Uterus (tissue), 3 donors: ENCODE measurements at regions not wholly inside any gene's neighbourhood (a gene's known extent, or its start where the extent isn't known, plus 50 kb on each side); places are given as distances from the start of the nearest gene placed in this dataset.

Experiments used
- DNase-seq, 2 donors: peaks; one replicate each; pipeline ENCODE4 v3.0.0-alpha.2; 2019 to 2020
- H3K27ac ChIP-seq, 2 donors: fragments of 200-600 bp; sonication (generic); 1 replicate in 1 of 2; 2 replicates in 1 of 2; pipeline ENCODE4 v1.5.1; 2016 to 2018
- H3K27me3 ChIP-seq, 2 donors: fragments of 200-600 bp; sonication (generic); one replicate each; pipeline ENCODE4 v1.5.1; 2018 to 2019; ENCODE audit warnings: control low read depth in 1 of 2
- H3K36me3 ChIP-seq, 2 donors: fragments of 200-600 bp; sonication (generic); one replicate each; pipeline ENCODE4 v1.5.1; 2019; ENCODE audit warnings: control low read depth in 1 of 2
- H3K4me1 ChIP-seq, 2 donors: fragments of 200-600 bp; sonication (generic); one replicate each; pipeline ENCODE4 v1.5.1; 2018 to 2019; ENCODE audit warnings: control low read depth in 1 of 2
- H3K4me3 ChIP-seq, 2 donors: fragments of 200-600 bp; sonication (generic); 1 replicate in 1 of 2; 2 replicates in 1 of 2; pipeline ENCODE4 v1.5.1; 2018 to 2019; ENCODE audit warnings: mild to moderate bottlenecking in 1 of 2
- H3K9me3 ChIP-seq, 2 donors: fragments of 200-600 bp; sonication (generic); one replicate each; pipeline ENCODE4 v1.5.1; 2019; ENCODE audit warnings: control low read depth in 1 of 2
- POLR2A ChIP-seq, 2 donors: fragments of 450-650 bp; IDR thresholded peaks; one replicate each; pipeline ENCODE4 v1.6.1; 2016; ENCODE audit warnings: antibody characterized with exemption in 2 of 2, mild to moderate bottlenecking in 1 of 2, moderate library complexity in 1 of 2
- intact Hi-C: fragments of 100-400 bp; cut with DNase I; formaldehyde crosslinking; loops from one replicate; pipeline ENCODE4 v1.15.1; 2023; ENCODE audit warnings: low total_unique reads
- TF ChIP-seq, protein P1 (sequence below), 4 experiments: fragments of 200-600 bp in 2 of 4; fragments of 450-650 bp in 2 of 4; sonication (generic) in 2 of 4; IDR thresholded peaks; one replicate each; pipeline ENCODE4 v1.5.1; 2016 to 2019; ENCODE audit warnings: antibody characterized with exemption in 4 of 4, mild to moderate bottlenecking in 2 of 4, moderate library complexity in 1 of 4
- donor health status: DM: yes; HTN: yes; CAD: no.

DNA sequence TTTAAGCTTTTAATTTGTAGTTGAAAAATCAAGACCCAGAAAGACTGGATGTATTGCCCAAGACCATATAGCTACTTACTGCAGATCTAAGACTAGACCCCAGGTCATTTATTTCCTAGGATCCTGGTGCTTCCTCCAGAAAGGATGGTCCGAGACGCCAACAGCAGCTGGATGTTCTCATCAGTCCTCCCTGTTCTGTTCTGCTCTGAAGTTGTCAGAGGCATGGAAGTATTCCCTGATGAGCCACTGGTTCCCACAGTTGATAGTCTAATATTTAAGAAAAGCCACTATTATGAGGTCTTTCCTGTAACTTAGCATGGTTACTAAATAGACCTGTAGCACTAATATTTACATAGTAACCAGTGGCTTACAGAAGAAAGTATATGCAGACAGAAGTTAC lies 393.5 kb downstream of the MTX2 start:
- DNase-seq: peak in 1 of 2 donors; percentile 27
- Histone ChIP-seq H3K27me3 (no peaks in the 10 kb centered on the region), H3K27ac (no peak overlapping the region), H3K36me3 (no peaks in the 10 kb centered on the region), H3K4me3 (no peak overlapping the region), H3K4me1 (no peaks in the 10 kb centered on the region), H3K9me3 (no peaks in the 10 kb centered on the region)
- intact Hi-C loops: loop anchor here (10.0 kb wide), 1 partner anchor 162 kb away; no protein-coding TSS in a partner anchor
- no peak for TF ChIP-seq POLR2A (IDR thresholded peaks at IDR 0.05)
- TF ChIP-seq, protein P1, sequence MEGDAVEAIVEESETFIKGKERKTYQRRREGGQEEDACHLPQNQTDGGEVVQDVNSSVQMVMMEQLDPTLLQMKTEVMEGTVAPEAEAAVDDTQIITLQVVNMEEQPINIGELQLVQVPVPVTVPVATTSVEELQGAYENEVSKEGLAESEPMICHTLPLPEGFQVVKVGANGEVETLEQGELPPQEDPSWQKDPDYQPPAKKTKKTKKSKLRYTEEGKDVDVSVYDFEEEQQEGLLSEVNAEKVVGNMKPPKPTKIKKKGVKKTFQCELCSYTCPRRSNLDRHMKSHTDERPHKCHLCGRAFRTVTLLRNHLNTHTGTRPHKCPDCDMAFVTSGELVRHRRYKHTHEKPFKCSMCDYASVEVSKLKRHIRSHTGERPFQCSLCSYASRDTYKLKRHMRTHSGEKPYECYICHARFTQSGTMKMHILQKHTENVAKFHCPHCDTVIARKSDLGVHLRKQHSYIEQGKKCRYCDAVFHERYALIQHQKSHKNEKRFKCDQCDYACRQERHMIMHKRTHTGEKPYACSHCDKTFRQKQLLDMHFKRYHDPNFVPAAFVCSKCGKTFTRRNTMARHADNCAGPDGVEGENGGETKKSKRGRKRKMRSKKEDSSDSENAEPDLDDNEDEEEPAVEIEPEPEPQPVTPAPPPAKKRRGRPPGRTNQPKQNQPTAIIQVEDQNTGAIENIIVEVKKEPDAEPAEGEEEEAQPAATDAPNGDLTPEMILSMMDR (IDR thresholded peaks at IDR 0.05): no peak

DNA sequence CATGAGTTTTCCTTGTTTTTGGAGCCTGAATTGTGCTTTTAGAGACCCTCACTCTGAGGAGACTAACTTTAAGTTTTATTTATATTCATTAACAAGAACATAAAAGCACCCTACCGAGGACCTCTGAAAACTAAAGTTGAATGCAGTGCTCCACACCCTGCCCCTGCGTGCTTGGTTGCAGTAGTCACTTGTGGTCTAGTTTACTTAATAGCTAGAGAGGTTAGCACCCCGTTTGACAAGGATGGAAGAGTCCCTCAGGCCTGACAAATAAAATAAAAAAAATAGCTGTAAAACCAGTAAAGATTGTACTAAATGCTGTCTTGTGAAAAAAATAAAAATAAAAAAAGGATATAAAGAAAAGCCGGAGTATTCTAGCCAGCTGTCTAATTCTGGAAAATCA lies 395.2 kb downstream of the MTX2 start:
- Histone ChIP-seq H3K27ac (no peak overlapping the region), H3K36me3 (no peaks in the 10 kb centered on the region), H3K9me3 (no peaks in the 10 kb centered on the region), H3K4me3 (no peak overlapping the region), H3K27me3 (no peaks in the 10 kb centered on the region), H3K4me1 (peaks cover 0 to 9% of the 10 kb centered on the region in 2 donors)
- no peak for DNase-seq
- intact Hi-C loops: loop anchor here (10.0 kb wide), 1 partner anchor 160 kb away; no protein-coding TSS in a partner anchor
- TF ChIP-seq, protein P1 (IDR thresholded peaks at IDR 0.05): no peak
- TF ChIP-seq POLR2A (IDR thresholded peaks at IDR 0.05): no peak

DNA sequence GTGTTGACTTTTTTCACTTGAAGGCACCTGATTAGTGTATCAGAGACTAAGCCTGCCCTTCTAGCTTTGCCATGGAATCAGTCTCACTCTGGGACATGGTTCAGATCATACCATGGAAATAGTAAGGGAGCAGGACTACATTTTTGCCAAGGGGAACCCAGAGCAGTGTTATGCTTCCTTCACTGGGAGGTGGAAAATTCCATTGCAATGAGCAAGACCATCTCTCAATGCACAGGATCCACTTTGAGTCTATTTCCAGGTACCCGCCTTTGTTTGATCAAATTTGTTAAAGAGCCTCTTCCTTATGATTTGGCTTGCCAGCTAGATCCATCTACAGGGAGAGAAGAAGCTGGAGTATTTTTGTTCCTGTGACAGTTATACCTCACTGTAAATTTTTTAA lies 395.8 kb downstream of the MTX2 start:
- H3K27ac ChIP-seq: no peak overlapping the region
- no peak for TF ChIP-seq POLR2A (IDR thresholded peaks at IDR 0.05)
- TF ChIP-seq, protein P1 (IDR thresholded peaks at IDR 0.05): no peak
- H3K9me3 ChIP-seq: no peaks in the 10 kb centered on the region
- H3K36me3 ChIP-seq: no peaks in the 10 kb centered on the region
- no peaks in the 10 kb centered on the region for H3K27me3 ChIP-seq
- intact Hi-C loops: loop anchor here (10.0 kb wide), 1 partner anchor 160 kb away; no protein-coding TSS in a partner anchor
- H3K4me3 ChIP-seq: no peak overlapping the region
- H3K4me1 ChIP-seq: peaks cover 0 to 15% of the 10 kb centered on the region in 2 donors
- no peak for DNase-seq

DNA sequence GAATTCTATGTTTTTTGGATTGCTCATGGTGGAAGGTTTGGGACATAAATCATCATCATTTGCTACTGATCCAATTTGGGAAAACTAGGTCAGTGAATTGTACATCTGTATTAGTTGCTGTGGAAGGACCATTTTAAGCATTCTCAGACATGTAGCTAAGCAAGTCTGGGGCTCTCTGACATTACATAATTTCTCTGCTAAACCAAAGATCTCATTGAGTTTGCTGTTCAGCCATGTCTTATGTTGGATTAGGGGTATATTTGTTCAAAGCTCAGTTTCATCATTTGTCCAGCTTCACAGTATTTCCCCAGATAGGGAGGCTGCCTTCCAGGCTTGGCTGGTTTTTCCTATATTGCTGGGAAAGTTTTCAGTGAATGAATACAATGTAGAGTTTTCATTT lies 399.7 kb downstream of the MTX2 start:
- Histone ChIP-seq H3K4me3 (no peak overlapping the region), H3K9me3 (no peaks in the 10 kb centered on the region), H3K36me3 (no peaks in the 10 kb centered on the region), H3K4me1 (peaks cover 0 to 16% of the 10 kb centered on the region in 2 donors), H3K27me3 (no peaks in the 10 kb centered on the region), H3K27ac (peak overlapping the region; percentile 54 to 72)
- TF ChIP-seq, protein P1 (IDR thresholded peaks at IDR 0.05): no peak
- no peak for TF ChIP-seq POLR2A (IDR thresholded peaks at IDR 0.05)
- intact Hi-C loops: loop anchor here (10.0 kb wide), 1 partner anchor 156 kb away; no protein-coding TSS in a partner anchor
- DNase-seq: no peak

DNA sequence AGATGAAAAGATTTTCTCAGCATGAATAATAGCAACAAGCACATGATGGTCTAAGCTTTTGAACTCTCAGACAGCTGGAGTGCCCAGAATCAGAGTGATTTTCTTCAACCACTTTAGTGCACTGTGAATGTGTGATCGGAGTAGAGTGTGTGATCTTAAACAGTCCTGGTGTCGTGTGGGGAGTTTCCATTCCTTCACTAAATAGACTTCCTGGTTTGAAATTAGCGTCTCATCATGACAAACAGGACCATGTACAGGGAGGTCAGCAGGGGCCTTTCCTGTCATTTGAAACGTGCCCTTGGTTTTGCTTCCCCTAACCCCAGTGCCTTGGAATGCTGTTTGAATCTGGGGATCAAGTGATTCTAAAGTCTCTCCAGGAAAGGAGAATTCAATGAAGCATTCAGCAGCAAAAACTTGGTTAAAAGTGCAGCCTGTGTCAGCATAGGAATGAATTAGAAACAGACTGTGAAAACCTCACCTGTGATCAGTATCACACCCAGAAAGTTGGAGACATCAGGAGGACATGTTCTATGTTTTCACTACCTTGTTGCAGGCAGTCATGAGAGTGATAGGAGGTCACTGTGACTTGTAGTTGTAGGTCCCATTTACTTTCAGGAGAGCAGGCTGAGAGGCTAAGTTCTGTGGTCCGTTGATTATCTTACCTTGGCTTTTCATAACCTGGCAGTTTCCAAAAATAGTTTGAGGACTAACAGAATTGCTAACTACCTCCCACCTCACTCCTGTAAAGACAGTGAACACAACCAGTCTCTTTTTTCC lies 400.3 kb downstream of the MTX2 start:
- DNase-seq: no peak
- H3K27me3 ChIP-seq: no peaks in the 10 kb centered on the region
- H3K4me3 ChIP-seq: no peak overlapping the region
- intact Hi-C loops: loop anchor here (10.0 kb wide), 1 partner anchor 155 kb away; no protein-coding TSS in a partner anchor
- no peaks in the 10 kb centered on the region for H3K9me3 ChIP-seq
- H3K4me1 ChIP-seq: peaks cover 0 to 16% of the 10 kb centered on the region in 2 donors
- H3K27ac ChIP-seq: peak overlapping the region; percentile 54 to 72
- H3K36me3 ChIP-seq: no peaks in the 10 kb centered on the region
- TF ChIP-seq, protein P1 (IDR thresholded peaks at IDR 0.05): no peak
- no peak for TF ChIP-seq POLR2A (IDR thresholded peaks at IDR 0.05)
